GM23338 (cell line): ENCODE measurements at regions not wholly inside any gene's neighbourhood (a gene's known extent, or its start where the extent isn't known, plus 50 kb on each side); places are given as distances from the start of the nearest gene placed in this dataset.

Experiments
- ATAC-seq: fragments of 200-7000 bp; cut with Tn5 transposase; 3 replicates; pipeline ENCODE4 v1.9.1; 2020
- DNase-seq: peaks from one replicate; pipeline ENCODE4 v3.0.0-alpha.2; 2015; ENCODE audit warnings: low spot score
- H2AFZ ChIP-seq: fragments of 200-600 bp; sonication (generic); 2 replicates; pipeline ENCODE4 v1.8.0; 2016; ENCODE audit warnings: antibody characterized with exemption, mild to moderate bottlenecking, moderate library complexity
- H3F3A ChIP-seq: fragments of 200-600 bp; sonication (generic); replicated peaks from 2 replicates; pipeline ENCODE4 v1.8.0; 2017; ENCODE audit warnings: antibody characterized with exemption, mixed run types, low read depth
- H3K27ac ChIP-seq: fragments of 200-600 bp; sonication (generic); 2 replicates; pipeline ENCODE4 v1.6.1; 2016; ENCODE audit warnings: low read depth
- H3K27me3 ChIP-seq: fragments of 200-600 bp; sonication (generic); 2 replicates; pipeline ENCODE4 v1.8.0; 2016; ENCODE audit warnings: mild to moderate bottlenecking, mixed run types, moderate library complexity; ENCODE audit not compliant: insufficient read depth
- H3K36me3 ChIP-seq: fragments of 200-600 bp; sonication (generic); 2 replicates; pipeline ENCODE4 v1.8.0; 2016; ENCODE audit warnings: mild to moderate bottlenecking; ENCODE audit not compliant: insufficient read depth
- H3K4me1 ChIP-seq: fragments of 200-600 bp; sonication (generic); 2 replicates; pipeline ENCODE4 v1.8.0; 2016; ENCODE audit warnings: mild to moderate bottlenecking, moderate library complexity; ENCODE audit not compliant: insufficient read depth
- H3K4me2 ChIP-seq: fragments of 200-600 bp; sonication (generic); 2 replicates; pipeline ENCODE4 v1.7.1; 2017; ENCODE audit warnings: mixed run types
- H3K4me3 ChIP-seq: fragments of 200-600 bp; sonication (generic); 2 replicates; pipeline ENCODE4 v1.6.1; 2016; ENCODE audit warnings: mixed run types
- H3K79me2 ChIP-seq: fragments of 200-600 bp; sonication (generic); replicated peaks from 2 replicates; pipeline ENCODE4 v1.8.0; 2017; ENCODE audit warnings: mild to moderate bottlenecking; ENCODE audit not compliant: insufficient read depth
- H3K9me2 ChIP-seq: fragments of 200-600 bp; sonication (generic); 2 replicates; pipeline ENCODE4 v1.8.0; 2017; ENCODE audit not compliant: insufficient read depth
- H4K20me1 ChIP-seq: fragments of 200-600 bp; sonication (generic); replicated peaks from 2 replicates; pipeline ENCODE4 v1.8.0; 2017; ENCODE audit warnings: mild to moderate bottlenecking; ENCODE audit not compliant: insufficient read depth
- H3K27ac Mint-ChIP-seq: 2 replicates; pipeline ENCODE4 v1.8.0; 2020; ENCODE audit warnings: inconsistent platforms, mild to moderate bottlenecking, moderate library complexity, mixed read lengths
- H3K27me3 Mint-ChIP-seq: 3 replicates; pipeline ENCODE4 v1.8.0; 2022; ENCODE audit warnings: low read depth, mild to moderate bottlenecking, moderate library complexity, mixed read lengths, inconsistent platforms; ENCODE audit not compliant: insufficient read depth, poor library complexity
- H3K36me3 Mint-ChIP-seq: 3 replicates; pipeline ENCODE4 v1.8.0; 2021; ENCODE audit warnings: low read depth, mild to moderate bottlenecking, inconsistent platforms, moderate library complexity, mixed read lengths
- H3K4me1 Mint-ChIP-seq: 3 replicates; pipeline ENCODE4 v1.8.0; 2020; ENCODE audit warnings: mild to moderate bottlenecking, inconsistent platforms, mixed read lengths
- H3K4me3 Mint-ChIP-seq: 3 replicates; pipeline ENCODE4 v1.8.0; 2021; ENCODE audit warnings: moderate library complexity, mild to moderate bottlenecking, inconsistent platforms, mixed read lengths
- H3K9me3 Mint-ChIP-seq: 3 replicates; pipeline ENCODE4 v1.8.0; 2020; ENCODE audit warnings: moderate library complexity, mild to moderate bottlenecking, inconsistent platforms, mixed read lengths
- CREB1 ChIP-seq: fragments of 250-450 bp; sonication (Bioruptor Pico); IDR thresholded peaks from 2 replicates; pipeline ENCODE4 v1.5.0; 2020; ENCODE audit warnings: low read depth, mild to moderate bottlenecking, moderate library complexity
- EZH2 ChIP-seq: fragments of 200-600 bp; sonication (generic); IDR thresholded peaks from one replicate; pipeline ENCODE4 v1.8.0; 2017; ENCODE audit warnings: antibody characterized with exemption, mild to moderate bottlenecking, low read depth; ENCODE audit not compliant: unreplicated experiment
- EZH2phosphoT487 ChIP-seq: fragments of 200-600 bp; sonication (generic); IDR thresholded peaks from one replicate; pipeline ENCODE4 v1.8.1; 2018; ENCODE audit warnings: antibody characterized with exemption; ENCODE audit not compliant: unreplicated experiment
- POLR2AphosphoS5 ChIP-seq: IDR thresholded peaks from 2 replicates; pipeline ENCODE4 v1.6.1; 2016; ENCODE audit warnings: antibody characterized with exemption, low read depth
- ZNF114 ChIP-seq: fragments of 250-450 bp; sonication (Bioruptor Pico); IDR thresholded peaks from 2 replicates; pipeline ENCODE4 v1.5.0; 2020; ENCODE audit warnings: mild to moderate bottlenecking, moderate library complexity
- ZNF331 ChIP-seq: fragments of 250-450 bp; sonication (Bioruptor Pico); IDR thresholded peaks from 2 replicates; pipeline ENCODE4 v1.5.0; 2020; ENCODE audit warnings: low read depth, mild to moderate bottlenecking, moderate library complexity
- TF ChIP-seq, protein P1 (sequence below): fragments of 250-450 bp; sonication (Bioruptor Pico); IDR thresholded peaks from 2 replicates; pipeline ENCODE4 v1.5.0; 2020; ENCODE audit warnings: mild to moderate bottlenecking, moderate library complexity
- TF ChIP-seq, protein P2 (sequence below): IDR thresholded peaks from 2 replicates; pipeline ENCODE4 v1.6.1; 2016; ENCODE audit warnings: antibody characterized with exemption
- TF ChIP-seq, protein P3 (sequence below), 2 experiments: fragments of 200-600 bp in 1 of 2; sonication (generic) in 1 of 2; conservative IDR thresholded peaks; 2 replicates each; pipeline versions ENCODE4 v1.5.1 to v1.6.1; 2016 to 2017; ENCODE audit warnings: antibody characterized with exemption in 2 of 2, low read depth in 2 of 2, mild to moderate bottlenecking in 2 of 2, moderate library complexity in 1 of 2

DNA sequence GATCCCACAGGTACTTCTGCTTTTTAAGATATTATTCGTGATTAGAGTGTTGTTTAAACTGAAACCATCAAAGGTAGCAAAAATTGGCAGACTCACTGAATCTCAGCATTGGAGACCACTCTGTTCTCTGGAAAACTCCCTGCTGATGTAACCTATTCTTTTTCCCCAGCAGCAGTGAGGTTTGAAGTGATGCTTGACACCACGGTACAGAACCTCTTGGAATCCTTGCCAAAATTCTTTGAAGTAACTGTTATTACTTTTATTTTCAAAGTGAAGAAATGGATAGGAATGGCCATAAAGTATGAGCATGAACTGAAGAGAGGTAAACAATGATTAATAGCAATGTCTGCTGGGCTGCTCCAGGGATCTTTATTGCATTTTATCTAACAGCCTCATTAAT is 66.4 kb upstream of the KL start (continued):
- TF ChIP-seq, protein P1, sequence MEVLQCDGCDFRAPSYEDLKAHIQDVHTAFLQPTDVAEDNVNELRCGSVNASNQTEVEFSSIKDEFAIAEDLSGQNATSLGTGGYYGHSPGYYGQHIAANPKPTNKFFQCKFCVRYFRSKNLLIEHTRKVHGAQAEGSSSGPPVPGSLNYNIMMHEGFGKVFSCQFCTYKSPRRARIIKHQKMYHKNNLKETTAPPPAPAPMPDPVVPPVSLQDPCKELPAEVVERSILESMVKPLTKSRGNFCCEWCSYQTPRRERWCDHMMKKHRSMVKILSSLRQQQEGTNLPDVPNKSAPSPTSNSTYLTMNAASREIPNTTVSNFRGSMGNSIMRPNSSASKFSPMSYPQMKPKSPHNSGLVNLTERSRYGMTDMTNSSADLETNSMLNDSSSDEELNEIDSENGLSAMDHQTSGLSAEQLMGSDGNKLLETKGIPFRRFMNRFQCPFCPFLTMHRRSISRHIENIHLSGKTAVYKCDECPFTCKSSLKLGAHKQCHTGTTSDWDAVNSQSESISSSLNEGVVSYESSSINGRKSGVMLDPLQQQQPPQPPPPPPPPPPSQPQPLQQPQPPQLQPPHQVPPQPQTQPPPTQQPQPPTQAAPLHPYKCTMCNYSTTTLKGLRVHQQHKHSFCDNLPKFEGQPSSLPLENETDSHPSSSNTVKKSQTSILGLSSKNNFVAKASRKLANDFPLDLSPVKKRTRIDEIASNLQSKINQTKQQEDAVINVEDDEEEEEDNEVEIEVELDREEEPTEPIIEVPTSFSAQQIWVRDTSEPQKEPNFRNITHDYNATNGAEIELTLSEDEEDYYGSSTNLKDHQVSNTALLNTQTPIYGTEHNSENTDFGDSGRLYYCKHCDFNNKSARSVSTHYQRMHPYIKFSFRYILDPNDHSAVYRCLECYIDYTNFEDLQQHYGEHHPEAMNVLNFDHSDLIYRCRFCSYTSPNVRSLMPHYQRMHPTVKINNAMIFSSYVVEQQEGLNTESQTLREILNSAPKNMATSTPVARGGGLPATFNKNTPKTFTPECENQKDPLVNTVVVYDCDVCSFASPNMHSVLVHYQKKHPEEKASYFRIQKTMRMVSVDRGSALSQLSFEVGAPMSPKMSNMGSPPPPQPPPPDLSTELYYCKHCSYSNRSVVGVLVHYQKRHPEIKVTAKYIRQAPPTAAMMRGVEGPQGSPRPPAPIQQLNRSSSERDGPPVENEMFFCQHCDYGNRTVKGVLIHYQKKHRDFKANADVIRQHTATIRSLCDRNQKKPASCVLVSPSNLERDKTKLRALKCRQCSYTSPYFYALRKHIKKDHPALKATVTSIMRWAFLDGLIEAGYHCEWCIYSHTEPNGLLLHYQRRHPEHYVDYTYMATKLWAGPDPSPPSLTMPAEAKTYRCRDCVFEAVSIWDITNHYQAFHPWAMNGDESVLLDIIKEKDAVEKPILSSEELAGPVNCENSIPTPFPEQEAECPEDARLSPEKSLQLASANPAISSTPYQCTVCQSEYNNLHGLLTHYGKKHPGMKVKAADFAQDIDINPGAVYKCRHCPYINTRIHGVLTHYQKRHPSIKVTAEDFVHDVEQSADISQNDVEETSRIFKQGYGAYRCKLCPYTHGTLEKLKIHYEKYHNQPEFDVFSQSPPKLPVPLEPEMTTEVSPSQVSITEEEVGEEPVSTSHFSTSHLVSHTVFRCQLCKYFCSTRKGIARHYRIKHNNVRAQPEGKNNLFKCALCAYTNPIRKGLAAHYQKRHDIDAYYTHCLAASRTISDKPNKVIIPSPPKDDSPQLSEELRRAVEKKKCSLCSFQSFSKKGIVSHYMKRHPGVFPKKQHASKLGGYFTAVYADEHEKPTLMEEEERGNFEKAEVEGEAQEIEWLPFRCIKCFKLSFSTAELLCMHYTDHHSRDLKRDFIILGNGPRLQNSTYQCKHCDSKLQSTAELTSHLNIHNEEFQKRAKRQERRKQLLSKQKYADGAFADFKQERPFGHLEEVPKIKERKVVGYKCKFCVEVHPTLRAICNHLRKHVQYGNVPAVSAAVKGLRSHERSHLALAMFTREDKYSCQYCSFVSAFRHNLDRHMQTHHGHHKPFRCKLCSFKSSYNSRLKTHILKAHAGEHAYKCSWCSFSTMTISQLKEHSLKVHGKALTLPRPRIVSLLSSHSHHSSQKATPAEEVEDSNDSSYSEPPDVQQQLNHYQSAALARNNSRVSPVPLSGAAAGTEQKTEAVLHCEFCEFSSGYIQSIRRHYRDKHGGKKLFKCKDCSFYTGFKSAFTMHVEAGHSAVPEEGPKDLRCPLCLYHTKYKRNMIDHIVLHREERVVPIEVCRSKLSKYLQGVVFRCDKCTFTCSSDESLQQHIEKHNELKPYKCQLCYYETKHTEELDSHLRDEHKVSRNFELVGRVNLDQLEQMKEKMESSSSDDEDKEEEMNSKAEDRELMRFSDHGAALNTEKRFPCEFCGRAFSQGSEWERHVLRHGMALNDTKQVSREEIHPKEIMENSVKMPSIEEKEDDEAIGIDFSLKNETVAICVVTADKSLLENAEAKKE (CRISPR knock-in tag) = no peak
- TF ChIP-seq ZNF114 (CRISPR knock-in tag) = no peak

DNA sequence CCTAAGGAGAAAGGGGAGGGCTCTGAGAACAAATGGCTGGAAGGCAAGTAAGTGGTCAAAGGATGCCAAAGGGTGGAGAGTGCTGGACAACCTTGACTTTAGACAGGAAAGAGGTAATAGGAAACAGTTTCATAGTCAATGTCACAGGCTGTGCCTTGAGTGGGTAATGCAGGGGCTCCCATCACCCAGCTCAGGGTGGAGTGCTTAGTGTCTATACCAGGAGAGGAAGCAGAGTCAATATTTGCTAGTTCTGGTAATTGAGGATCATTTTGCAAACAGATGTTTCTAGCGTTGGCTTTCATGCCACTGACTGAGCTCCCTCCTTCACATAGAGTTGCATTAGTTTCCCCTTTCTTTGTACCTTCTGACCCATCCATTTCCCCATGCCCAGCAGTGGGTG is 64.6 kb upstream of the KL start:
- no peaks in the 10 kb centered on the region for H3K36me3 ChIP-seq
- H3K4me1 Mint-ChIP-seq = no peaks in the 10 kb centered on the region
- DNase-seq (no peak), ATAC-seq (no peak)
- no peaks in the 10 kb centered on the region for H3K79me2 ChIP-seq
- no peaks in the 10 kb centered on the region; the same call in none of the 2 replicates for H3K9me2 ChIP-seq
- no peaks in the 10 kb centered on the region for H3K9me3 Mint-ChIP-seq
- no peak overlapping the region for H3K4me3 Mint-ChIP-seq
- no peak overlapping the region for H2AFZ ChIP-seq
- no peaks in the 10 kb centered on the region for H4K20me1 ChIP-seq
- H3K27me3 ChIP-seq = no peaks in the 10 kb centered on the region
- no peak overlapping the region for H3K27ac ChIP-seq
- no peak overlapping the region for H3K27ac Mint-ChIP-seq
- no peak overlapping the region for H3K4me3 ChIP-seq
- no peaks in the 10 kb centered on the region for H3K27me3 Mint-ChIP-seq
- no peaks in the 10 kb centered on the region for H3K4me1 ChIP-seq
- no peaks in the 10 kb centered on the region for H3F3A ChIP-seq
- no peak overlapping the region for H3K4me2 ChIP-seq
- H3K36me3 Mint-ChIP-seq = no peaks in the 10 kb centered on the region
- TF ChIP-seq, protein P2, sequence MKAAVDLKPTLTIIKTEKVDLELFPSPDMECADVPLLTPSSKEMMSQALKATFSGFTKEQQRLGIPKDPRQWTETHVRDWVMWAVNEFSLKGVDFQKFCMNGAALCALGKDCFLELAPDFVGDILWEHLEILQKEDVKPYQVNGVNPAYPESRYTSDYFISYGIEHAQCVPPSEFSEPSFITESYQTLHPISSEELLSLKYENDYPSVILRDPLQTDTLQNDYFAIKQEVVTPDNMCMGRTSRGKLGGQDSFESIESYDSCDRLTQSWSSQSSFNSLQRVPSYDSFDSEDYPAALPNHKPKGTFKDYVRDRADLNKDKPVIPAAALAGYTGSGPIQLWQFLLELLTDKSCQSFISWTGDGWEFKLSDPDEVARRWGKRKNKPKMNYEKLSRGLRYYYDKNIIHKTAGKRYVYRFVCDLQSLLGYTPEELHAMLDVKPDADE = no peak
- TF ChIP-seq ZNF331 (CRISPR knock-in tag) (no peak), CREB1 (CRISPR knock-in tag) (no peak), ZNF114 (CRISPR knock-in tag) (no peak), POLR2AphosphoS5 (no peak), EZH2 (no peak), EZH2phosphoT487 (no peak)
- TF ChIP-seq, protein P3, sequence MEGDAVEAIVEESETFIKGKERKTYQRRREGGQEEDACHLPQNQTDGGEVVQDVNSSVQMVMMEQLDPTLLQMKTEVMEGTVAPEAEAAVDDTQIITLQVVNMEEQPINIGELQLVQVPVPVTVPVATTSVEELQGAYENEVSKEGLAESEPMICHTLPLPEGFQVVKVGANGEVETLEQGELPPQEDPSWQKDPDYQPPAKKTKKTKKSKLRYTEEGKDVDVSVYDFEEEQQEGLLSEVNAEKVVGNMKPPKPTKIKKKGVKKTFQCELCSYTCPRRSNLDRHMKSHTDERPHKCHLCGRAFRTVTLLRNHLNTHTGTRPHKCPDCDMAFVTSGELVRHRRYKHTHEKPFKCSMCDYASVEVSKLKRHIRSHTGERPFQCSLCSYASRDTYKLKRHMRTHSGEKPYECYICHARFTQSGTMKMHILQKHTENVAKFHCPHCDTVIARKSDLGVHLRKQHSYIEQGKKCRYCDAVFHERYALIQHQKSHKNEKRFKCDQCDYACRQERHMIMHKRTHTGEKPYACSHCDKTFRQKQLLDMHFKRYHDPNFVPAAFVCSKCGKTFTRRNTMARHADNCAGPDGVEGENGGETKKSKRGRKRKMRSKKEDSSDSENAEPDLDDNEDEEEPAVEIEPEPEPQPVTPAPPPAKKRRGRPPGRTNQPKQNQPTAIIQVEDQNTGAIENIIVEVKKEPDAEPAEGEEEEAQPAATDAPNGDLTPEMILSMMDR (conservative IDR thresholded peaks at IDR 0.05; ENCODE audit: low read depth in 2 of 2) = no peak
